Body of pancreas (tissue), 4 donors: ENCODE measurements at regions not wholly inside any gene's neighbourhood (a gene's known extent, or its start where the extent isn't known, plus 50 kb on each side); places are given as distances from the start of the nearest gene placed in this dataset.

Experiments used
- CTCF ChIP-seq, 7 experiments: fragments of 450-650 bp in 4 of 7; fragments of 200-600 bp in 3 of 7; sonication (generic) in 3 of 7; IDR thresholded peaks; one replicate each; pipeline ENCODE4 v1.5.1; 2016 to 2019; ENCODE audit warnings: antibody characterized with exemption in 7 of 7
- POLR2A ChIP-seq, 3 donors: fragments of 450-650 bp; IDR thresholded peaks; one replicate each; pipeline ENCODE4 v1.6.1; 2016; ENCODE audit warnings: antibody characterized with exemption in 3 of 3, mild to moderate bottlenecking in 2 of 3

GRCh38 chr22:44632541-44633396 is 69.2 kb upstream of the PRR5 start:
- TF ChIP-seq CTCF (IDR thresholded peaks at IDR 0.05) (no peak), POLR2A (IDR thresholded peaks at IDR 0.05) (no peak)
